ENCODE measurements at regions not wholly inside any gene's neighbourhood (a gene's known extent, or its start where the extent isn't known, plus 50 kb on each side); places are given as distances from the start of the nearest gene placed in this dataset.

GRCh38 chr18:51390702-51391101, 193.2 kb upstream of the MEX3C start:
- no peak for TF ChIP-seq CTCF (IDR thresholded peaks at IDR 0.05)
- no peak for TF ChIP-seq POLR2A (IDR thresholded peaks at IDR 0.05)

Measured in stomach (tissue), 4 donors.